ENCODE measurements at regions not wholly inside any gene's neighbourhood (a gene's known extent, or its start where the extent isn't known, plus 50 kb on each side); places are given as distances from the start of the nearest gene placed in this dataset.
A peak's percentile ranks its signal among the peaks of the same experiment; 100 is the strongest.
"Not testable (repeated sequence)": the region's sequence is repeated elsewhere in the genome, so short reads cannot be mapped to it uniquely, and the experiment has no call there.

- Histone ChIP-seq H3K27me3 (ENCODE audit: control insufficient read depth, insufficient read depth, low read length) (no peaks in the 10 kb centered on the region), H3K36me3 (replicated peaks; ENCODE audit: control insufficient read depth, insufficient read depth, low read length) (no peaks in the 10 kb centered on the region), H3K4me3 (ENCODE audit: insufficient read depth, low read depth, low read length) (no peak overlapping the region)
- DNase-seq = no peak
Observed at GRCh38 chr5:82446809-82447208, 168.7 kb upstream of the RPS23 start.

GRCh38 chr5:82445726-82446335 is 167.7 kb upstream of the RPS23 start:
- H3K36me3 ChIP-seq (replicated peaks; ENCODE audit: control insufficient read depth, insufficient read depth, low read length) = no peaks in the 10 kb centered on the region
- no peak for DNase-seq
- no peak overlapping the region for H3K4me3 ChIP-seq (ENCODE audit: insufficient read depth, low read depth, low read length)
- no peaks in the 10 kb centered on the region for H3K27me3 ChIP-seq (ENCODE audit: control insufficient read depth, insufficient read depth, low read length)

- Histone ChIP-seq H3K4me3 (ENCODE audit: insufficient read depth, low read depth, low read length) (no peak overlapping the region), H3K36me3 (replicated peaks; ENCODE audit: control insufficient read depth, insufficient read depth, low read length) (no peaks in the 10 kb centered on the region), H3K27me3 (ENCODE audit: control insufficient read depth, insufficient read depth, low read length) (no peaks in the 10 kb centered on the region)
- no peak for DNase-seq
Observed at GRCh38 chr5:82439750-82440445, 161.7 kb upstream of the RPS23 start.

- DNase-seq; H3K36me3 ChIP-seq (replicated peaks; ENCODE audit: control insufficient read depth, insufficient read depth, low read length); H3K4me3 ChIP-seq (ENCODE audit: insufficient read depth, low read depth, low read length); H3K27me3 ChIP-seq (ENCODE audit: control insufficient read depth, insufficient read depth, low read length): not testable (repeated sequence)
Observed at GRCh38 chr5:82437565-82437964, 159.4 kb upstream of the RPS23 start.

- Histone ChIP-seq H3K36me3 (replicated peaks; ENCODE audit: control insufficient read depth, insufficient read depth, low read length) (no peaks in the 10 kb centered on the region), H3K4me3 (ENCODE audit: insufficient read depth, low read depth, low read length) (no peak overlapping the region), H3K27me3 (ENCODE audit: control insufficient read depth, insufficient read depth, low read length) (no peaks in the 10 kb centered on the region)
- no peak for DNase-seq
Observed at GRCh38 chr5:82436291-82436690, 158.1 kb upstream of the RPS23 start.

GRCh38 chr5:82434696-82435660 is 156.8 kb upstream of the RPS23 start:
- peak overlapping the region; percentile 3; the same call in 1 of the 2 replicates for H3K4me3 ChIP-seq (ENCODE audit: insufficient read depth, low read depth, low read length)
- not testable (repeated sequence) for H3K36me3 ChIP-seq (replicated peaks; ENCODE audit: control insufficient read depth, insufficient read depth, low read length); H3K27me3 ChIP-seq (ENCODE audit: control insufficient read depth, insufficient read depth, low read length); DNase-seq

GRCh38 chr5:82426464-82427154 is 148.5 kb upstream of the RPS23 start:
- H3K4me3 ChIP-seq (ENCODE audit: insufficient read depth, low read depth, low read length) = no peak overlapping the region
- H3K36me3 ChIP-seq (replicated peaks; ENCODE audit: control insufficient read depth, insufficient read depth, low read length) = no peaks in the 10 kb centered on the region
- DNase-seq = no peak
- H3K27me3 ChIP-seq (ENCODE audit: control insufficient read depth, insufficient read depth, low read length) = no peaks in the 10 kb centered on the region

- Histone ChIP-seq H3K4me3 (ENCODE audit: insufficient read depth, low read depth, low read length) (no peak overlapping the region), H3K27me3 (ENCODE audit: control insufficient read depth, insufficient read depth, low read length) (no peaks in the 10 kb centered on the region), H3K36me3 (replicated peaks; ENCODE audit: control insufficient read depth, insufficient read depth, low read length) (no peaks in the 10 kb centered on the region)
- no peak for DNase-seq
Observed at GRCh38 chr5:82425591-82425990, 147.4 kb upstream of the RPS23 start.

- Histone ChIP-seq H3K27me3 (ENCODE audit: control insufficient read depth, insufficient read depth, low read length) (no peaks in the 10 kb centered on the region), H3K36me3 (replicated peaks; ENCODE audit: control insufficient read depth, insufficient read depth, low read length) (no peaks in the 10 kb centered on the region), H3K4me3 (ENCODE audit: insufficient read depth, low read depth, low read length) (no peak overlapping the region)
- DNase-seq = no peak
Observed at GRCh38 chr5:82424211-82424610, 146.1 kb upstream of the RPS23 start.

- no peak for DNase-seq
- H3K27me3 ChIP-seq (ENCODE audit: control insufficient read depth, insufficient read depth, low read length) = no peaks in the 10 kb centered on the region
- H3K4me3 ChIP-seq (ENCODE audit: insufficient read depth, low read depth, low read length) = no peak overlapping the region
- no peaks in the 10 kb centered on the region for H3K36me3 ChIP-seq (replicated peaks; ENCODE audit: control insufficient read depth, insufficient read depth, low read length)
Observed at GRCh38 chr5:82422751-82423181, 144.6 kb upstream of the RPS23 start.

- DNase-seq = no peak
- Histone ChIP-seq H3K36me3 (replicated peaks; ENCODE audit: control insufficient read depth, insufficient read depth, low read length) (no peaks in the 10 kb centered on the region), H3K27me3 (ENCODE audit: control insufficient read depth, insufficient read depth, low read length) (no peaks in the 10 kb centered on the region), H3K4me3 (ENCODE audit: insufficient read depth, low read depth, low read length) (no peak overlapping the region)
Observed at GRCh38 chr5:82422001-82422740, 144.0 kb upstream of the RPS23 start.

GRCh38 chr5:82421119-82421518 is 143.0 kb upstream of the RPS23 start:
- H3K36me3 ChIP-seq (replicated peaks; ENCODE audit: control insufficient read depth, insufficient read depth, low read length) = no peaks in the 10 kb centered on the region
- no peaks in the 10 kb centered on the region for H3K27me3 ChIP-seq (ENCODE audit: control insufficient read depth, insufficient read depth, low read length)
- no peak for DNase-seq
- H3K4me3 ChIP-seq (ENCODE audit: insufficient read depth, low read depth, low read length) = no peak overlapping the region

- H3K36me3 ChIP-seq (replicated peaks; ENCODE audit: control insufficient read depth, insufficient read depth, low read length); H3K27me3 ChIP-seq (ENCODE audit: control insufficient read depth, insufficient read depth, low read length); DNase-seq: not testable (repeated sequence)
Observed at GRCh38 chr5:82420524-82420923, 142.4 kb upstream of the RPS23 start.

More at GRCh38 chr5:82420524-82420923, 142.4 kb upstream of the RPS23 start:
- H3K4me3 ChIP-seq (ENCODE audit: insufficient read depth, low read depth, low read length) = not testable (repeated sequence)
